GM12872 (cell line): ENCODE measurements at regions not wholly inside any gene's neighbourhood (a gene's known extent, or its start where the extent isn't known, plus 50 kb on each side); places are given as distances from the start of the nearest gene placed in this dataset.

Experiments
- TF ChIP-seq, protein P1 (sequence below): IDR thresholded peaks from 3 replicates; pipeline ENCODE4 v1.5.1; 2011; ENCODE audit warnings: low read depth, mild to moderate bottlenecking, low read length, moderate library complexity; ENCODE audit not compliant: insufficient read depth

DNA sequence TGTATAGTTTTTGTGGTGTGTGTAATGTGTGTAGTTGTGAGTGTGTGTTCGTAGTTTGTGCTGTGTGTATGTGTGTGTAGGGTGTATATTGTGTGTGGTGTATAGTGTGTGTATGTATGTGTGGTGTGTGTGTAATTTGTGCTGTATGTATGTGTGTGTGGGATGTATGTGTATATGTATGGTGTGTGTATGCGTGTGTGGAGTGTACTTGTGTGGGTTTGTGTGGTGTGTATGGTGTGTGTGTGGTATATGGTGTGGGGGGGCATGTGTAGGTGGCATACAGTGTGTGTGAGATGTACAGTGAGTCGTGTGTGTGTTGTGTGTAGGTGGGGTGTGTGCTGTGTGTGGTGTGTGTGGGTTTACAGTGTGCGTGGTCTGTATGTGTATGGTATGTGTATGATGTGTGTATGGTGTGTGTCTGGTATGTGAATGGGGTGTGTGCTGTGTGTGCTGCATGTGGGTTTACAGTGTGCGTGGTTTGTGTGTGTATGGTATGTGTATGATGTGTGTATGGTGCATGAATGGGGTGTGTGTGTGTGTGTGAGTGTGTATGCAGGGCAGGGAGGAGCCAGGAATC is 125.2 kb downstream of the GADD45G start:
- TF ChIP-seq, protein P1, sequence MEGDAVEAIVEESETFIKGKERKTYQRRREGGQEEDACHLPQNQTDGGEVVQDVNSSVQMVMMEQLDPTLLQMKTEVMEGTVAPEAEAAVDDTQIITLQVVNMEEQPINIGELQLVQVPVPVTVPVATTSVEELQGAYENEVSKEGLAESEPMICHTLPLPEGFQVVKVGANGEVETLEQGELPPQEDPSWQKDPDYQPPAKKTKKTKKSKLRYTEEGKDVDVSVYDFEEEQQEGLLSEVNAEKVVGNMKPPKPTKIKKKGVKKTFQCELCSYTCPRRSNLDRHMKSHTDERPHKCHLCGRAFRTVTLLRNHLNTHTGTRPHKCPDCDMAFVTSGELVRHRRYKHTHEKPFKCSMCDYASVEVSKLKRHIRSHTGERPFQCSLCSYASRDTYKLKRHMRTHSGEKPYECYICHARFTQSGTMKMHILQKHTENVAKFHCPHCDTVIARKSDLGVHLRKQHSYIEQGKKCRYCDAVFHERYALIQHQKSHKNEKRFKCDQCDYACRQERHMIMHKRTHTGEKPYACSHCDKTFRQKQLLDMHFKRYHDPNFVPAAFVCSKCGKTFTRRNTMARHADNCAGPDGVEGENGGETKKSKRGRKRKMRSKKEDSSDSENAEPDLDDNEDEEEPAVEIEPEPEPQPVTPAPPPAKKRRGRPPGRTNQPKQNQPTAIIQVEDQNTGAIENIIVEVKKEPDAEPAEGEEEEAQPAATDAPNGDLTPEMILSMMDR, result no peak

DNA sequence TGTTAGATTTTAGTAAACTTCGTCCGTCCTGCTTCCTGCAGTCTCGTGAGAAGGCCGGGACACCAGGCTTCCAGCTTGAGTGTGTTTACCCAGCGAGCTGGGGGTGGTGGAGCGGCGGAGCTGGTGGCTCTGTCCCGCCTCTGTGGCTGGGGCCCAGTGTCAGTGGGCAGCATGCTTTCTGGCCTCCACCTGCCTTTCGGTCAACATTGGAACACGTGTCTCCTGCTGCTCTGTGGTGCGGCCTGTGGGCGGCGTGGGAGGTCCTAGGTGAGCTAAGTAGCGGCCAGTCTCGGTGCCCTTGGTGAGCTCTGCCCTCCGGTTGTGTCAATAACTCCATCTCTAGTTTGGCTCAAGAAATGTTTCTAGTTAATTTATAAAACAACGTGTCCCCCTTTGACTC is 125.9 kb downstream of the GADD45G start:
- TF ChIP-seq, protein P1, result no peak

DNA sequence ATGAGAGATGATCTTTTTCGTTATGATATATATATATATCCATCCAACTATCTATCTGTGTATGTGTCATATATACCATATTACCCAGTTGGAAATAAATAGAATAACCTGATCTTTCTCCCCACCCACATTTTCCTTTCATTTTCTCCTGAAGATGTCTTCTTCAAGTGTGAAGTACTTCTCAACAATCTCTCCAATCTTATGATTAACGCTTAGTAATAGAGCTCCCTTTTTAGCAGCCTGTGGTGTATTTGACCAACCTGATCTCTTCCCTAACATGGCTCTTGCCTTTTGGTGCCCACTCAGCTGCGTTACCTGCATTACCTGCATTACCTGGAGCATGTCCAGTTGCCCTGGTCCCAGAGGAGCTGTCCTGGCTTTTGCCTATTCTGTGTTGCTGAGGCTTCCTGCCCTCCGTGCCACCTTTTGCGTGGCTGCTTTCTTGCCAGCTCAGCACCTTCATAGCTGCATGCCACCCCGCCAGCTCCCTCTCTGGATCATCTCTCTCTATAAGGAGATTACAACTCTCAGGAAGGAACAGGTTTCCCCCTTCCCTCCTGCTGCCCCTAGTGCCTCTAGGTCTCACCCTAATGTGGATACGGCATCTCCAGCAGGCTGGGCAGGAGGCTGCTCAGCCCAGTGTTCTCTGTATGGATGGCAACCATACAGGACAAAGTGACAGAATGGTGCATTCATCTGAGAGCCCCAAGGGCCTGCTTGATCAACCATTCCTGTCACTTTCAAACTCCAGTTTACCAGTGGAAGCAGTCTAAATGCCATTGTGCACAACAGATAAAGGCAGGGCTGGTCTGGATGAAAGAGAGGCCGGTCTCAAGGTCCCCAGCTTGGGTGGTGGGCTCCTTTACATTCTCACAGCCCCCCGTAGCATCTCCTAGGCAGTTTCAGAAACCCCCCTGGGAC is 126.7 kb downstream of the GADD45G start:
- TF ChIP-seq, protein P1, result no peak

DNA sequence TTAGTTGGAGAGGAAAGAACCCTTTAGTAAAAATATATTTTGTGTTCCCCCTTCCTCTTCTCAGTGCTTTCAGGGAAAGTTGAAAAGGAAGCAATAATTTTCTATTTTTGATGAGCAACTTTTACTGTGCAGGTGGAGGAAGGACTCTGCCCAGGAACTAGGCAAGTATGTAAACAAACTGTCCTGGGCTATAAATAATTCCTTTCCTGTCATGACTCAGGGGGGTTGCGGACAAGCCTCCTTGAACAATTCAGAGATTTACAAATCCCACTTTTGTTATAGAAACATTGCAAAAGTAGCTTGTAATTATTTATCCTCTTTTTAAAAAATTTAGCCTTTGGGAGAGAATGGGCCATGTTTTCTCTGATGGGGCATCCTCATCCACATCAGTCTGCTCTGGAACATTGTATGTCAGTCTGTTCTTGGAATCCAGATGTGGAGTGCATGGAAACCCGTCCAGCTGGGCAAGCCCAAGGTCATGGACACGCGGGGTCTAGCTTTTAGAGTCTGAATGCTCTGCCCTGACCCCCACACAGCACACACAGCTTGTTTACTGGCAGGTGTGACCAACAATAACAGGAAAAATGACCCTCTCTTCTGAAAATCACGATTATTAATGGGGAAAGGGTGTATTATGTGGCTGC is 127.6 kb downstream of the GADD45G start:
- TF ChIP-seq, protein P1, result no peak

DNA sequence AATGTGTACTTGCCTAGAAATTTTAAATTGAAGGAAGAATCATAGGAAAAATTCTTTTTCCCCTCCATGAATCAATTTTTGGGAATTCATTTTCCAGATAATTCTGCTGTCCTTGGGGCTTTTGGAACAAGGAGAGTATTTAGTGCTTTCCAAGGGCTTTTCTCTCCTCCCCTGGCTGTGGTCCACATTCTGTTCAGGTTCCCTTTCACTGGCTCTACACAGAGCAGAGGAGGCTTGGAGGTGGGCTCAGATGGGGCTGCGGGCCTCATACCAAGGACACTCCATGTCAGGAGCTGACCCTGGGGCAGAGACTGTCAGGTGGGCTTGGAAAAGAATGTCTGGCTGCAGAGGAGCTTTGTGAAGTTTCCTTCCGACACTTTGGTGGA is 128.1 kb downstream of the GADD45G start:
- TF ChIP-seq, protein P1, result no peak

DNA sequence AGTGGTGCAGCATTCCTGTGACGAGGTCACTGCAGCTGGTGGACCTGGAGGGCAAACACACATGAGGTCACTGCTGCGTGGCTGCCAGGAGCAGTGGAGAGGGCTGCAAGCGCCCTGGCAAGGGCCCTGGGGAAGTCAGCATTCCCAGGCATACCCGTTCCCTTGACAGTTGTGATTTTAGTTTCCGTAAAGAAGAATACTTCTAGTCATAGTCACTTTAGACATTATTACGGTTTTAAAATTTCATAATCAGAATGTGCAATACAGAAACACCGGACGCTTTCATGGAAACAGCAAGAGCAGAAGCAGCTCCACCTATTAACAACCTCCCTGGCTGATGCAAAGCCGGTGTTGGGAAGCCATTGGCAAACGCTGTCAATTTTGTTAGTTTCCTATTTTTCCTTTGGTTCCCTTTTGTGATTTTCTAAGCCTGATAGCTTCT is 129.8 kb downstream of the GADD45G start:
- TF ChIP-seq, protein P1, result no peak
